ENCODE measurements at regions not wholly inside any gene's neighbourhood (a gene's known extent, or its start where the extent isn't known, plus 50 kb on each side); places are given as distances from the start of the nearest gene placed in this dataset.

DNA sequence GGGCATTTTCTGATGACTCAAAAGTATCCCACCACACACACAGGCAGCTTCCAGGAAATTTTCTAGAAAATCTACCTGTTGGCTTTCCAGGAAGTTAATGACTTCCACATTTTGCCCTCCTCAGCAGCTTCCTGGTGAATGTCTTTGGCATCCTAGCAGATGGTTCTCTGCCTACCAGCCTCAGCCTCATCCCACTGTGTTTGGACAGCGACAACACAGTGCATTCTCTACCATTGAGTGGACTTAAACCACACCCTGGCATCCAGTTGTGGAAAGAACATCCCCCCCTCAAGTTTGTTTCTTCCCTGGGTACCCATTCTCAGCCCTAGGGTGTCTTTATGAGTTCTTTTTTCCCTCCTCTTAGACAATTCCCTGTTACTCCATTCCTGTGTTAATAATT, 50.8 kb upstream of the GADL1 start:
- Histone ChIP-seq H3K4me1 (ENCODE audit: control insufficient read depth, insufficient read depth, low read length) (no peaks in the 10 kb centered on the region), H3K27me3 (ENCODE audit: control insufficient read depth, insufficient read depth, low read length) (peaks cover 2% of the 10 kb centered on the region), H3K36me3 (ENCODE audit: control insufficient read depth, insufficient read depth, low read length) (no peaks in the 10 kb centered on the region), H3K9me3 (replicated peaks; ENCODE audit: control insufficient read depth, low read depth, low read length) (no peaks in the 10 kb centered on the region), H3K4me3 (ENCODE audit: low read length) (no peak overlapping the region), H3K27ac (ENCODE audit: low read length) (no peak overlapping the region)
- no peak for DNase-seq
- WGBS (ENCODE audit: insufficient coverage): 83% methylated on average over 1 of the region's 1 CpG

DNA sequence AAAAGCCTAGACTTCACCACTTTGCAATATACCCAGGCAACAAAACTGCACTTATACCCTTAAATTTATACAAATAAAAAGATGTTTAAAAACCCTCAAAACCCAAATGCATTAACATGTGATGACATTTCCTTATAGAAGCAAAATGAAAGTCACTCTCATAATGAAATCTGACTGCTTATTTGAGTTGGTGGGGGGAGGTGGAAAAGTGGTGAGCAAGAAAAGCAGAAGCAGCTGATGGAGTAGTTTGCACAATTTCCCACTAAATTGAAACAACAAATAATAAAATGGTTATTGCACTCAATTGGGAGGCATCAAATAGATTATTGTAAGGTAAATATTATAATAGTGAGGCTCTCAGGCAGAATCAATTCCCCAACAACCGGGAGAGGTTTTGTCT, 54.0 kb upstream of the GADL1 start:
- WGBS (ENCODE audit: insufficient coverage): no CpG with 5 or more reads among the region's 1 CpG
- no peak overlapping the region for H3K27ac ChIP-seq (ENCODE audit: low read length)
- DNase-seq: no peak
- no peaks in the 10 kb centered on the region for H3K27me3 ChIP-seq (ENCODE audit: control insufficient read depth, insufficient read depth, low read length)
- no peaks in the 10 kb centered on the region for H3K9me3 ChIP-seq (replicated peaks; ENCODE audit: control insufficient read depth, low read depth, low read length)
- no peaks in the 10 kb centered on the region for H3K36me3 ChIP-seq (ENCODE audit: control insufficient read depth, insufficient read depth, low read length)
- no peaks in the 10 kb centered on the region for H3K4me1 ChIP-seq (ENCODE audit: control insufficient read depth, insufficient read depth, low read length)
- no peak overlapping the region for H3K4me3 ChIP-seq (ENCODE audit: low read length)

DNA sequence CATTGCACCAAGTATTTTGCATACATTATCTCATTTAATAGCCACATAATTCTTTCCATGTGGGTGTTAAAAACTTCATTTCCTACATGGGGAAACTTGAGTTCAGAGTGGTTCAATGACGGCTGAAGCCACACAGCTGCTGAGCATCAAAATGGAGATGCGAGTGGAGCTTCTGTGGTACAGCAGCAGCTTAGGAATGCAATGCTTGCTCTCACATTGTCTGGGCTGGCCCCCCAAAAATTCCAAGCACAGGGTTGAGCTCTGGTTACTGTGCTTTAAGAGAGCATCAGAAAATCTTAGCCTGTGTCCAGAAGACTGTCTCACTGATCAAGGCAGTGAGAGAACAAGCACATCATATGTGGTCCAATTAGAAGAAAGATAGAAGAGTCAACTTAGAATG, 57.4 kb upstream of the GADL1 start:
- 63% methylated on average over 2 of the region's 2 CpGs for WGBS (ENCODE audit: insufficient coverage)
- no peak overlapping the region for H3K27ac ChIP-seq (ENCODE audit: low read length)
- H3K27me3 ChIP-seq (ENCODE audit: control insufficient read depth, insufficient read depth, low read length): no peaks in the 10 kb centered on the region
- no peak overlapping the region for H3K4me3 ChIP-seq (ENCODE audit: low read length)
- H3K36me3 ChIP-seq (ENCODE audit: control insufficient read depth, insufficient read depth, low read length): no peaks in the 10 kb centered on the region
- DNase-seq: no peak
- H3K9me3 ChIP-seq (replicated peaks; ENCODE audit: control insufficient read depth, low read depth, low read length): no peaks in the 10 kb centered on the region
- no peaks in the 10 kb centered on the region for H3K4me1 ChIP-seq (ENCODE audit: control insufficient read depth, insufficient read depth, low read length)

- H3K4me1 ChIP-seq (ENCODE audit: control insufficient read depth, insufficient read depth, low read length): no peaks in the 10 kb centered on the region
- no peaks in the 10 kb centered on the region for H3K9me3 ChIP-seq (replicated peaks; ENCODE audit: control insufficient read depth, low read depth, low read length)
- H3K27me3 ChIP-seq (ENCODE audit: control insufficient read depth, insufficient read depth, low read length): no peaks in the 10 kb centered on the region
- H3K4me3 ChIP-seq (ENCODE audit: low read length): no peak overlapping the region
- no CpG with 5 or more reads among the region's 3 CpGs for WGBS (ENCODE audit: insufficient coverage)
- no peak for DNase-seq
- no peaks in the 10 kb centered on the region for H3K36me3 ChIP-seq (ENCODE audit: control insufficient read depth, insufficient read depth, low read length)
- no peak overlapping the region for H3K27ac ChIP-seq (ENCODE audit: low read length)
Observed at GRCh38 chr3:30952786-30953185, 58.3 kb upstream of the GADL1 start.

DNA sequence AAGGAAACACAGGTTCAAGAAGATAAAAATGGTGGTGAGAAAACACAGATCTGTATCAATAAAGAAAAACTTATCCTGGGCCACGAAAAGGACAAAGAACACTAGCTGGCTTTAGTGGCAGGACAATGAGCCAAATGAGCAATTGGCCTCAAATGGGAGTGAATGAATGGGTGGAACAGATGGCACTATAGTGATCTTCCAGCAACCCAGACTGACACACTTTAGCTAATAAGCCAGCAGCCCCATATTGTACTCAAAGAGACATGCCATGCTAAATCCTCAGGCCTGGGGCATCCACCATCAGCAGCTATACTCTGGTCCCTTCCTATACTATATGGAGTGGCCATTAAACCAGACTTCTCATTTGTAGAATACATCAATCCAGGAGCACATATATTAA, 60.0 kb upstream of the GADL1 start:
- DNase-seq: no peak
- WGBS (ENCODE audit: insufficient coverage): no CpG with 5 or more reads among the region's 1 CpG
- Histone ChIP-seq H3K4me1 (ENCODE audit: control insufficient read depth, insufficient read depth, low read length) (no peaks in the 10 kb centered on the region), H3K4me3 (ENCODE audit: low read length) (no peak overlapping the region), H3K36me3 (ENCODE audit: control insufficient read depth, insufficient read depth, low read length) (no peaks in the 10 kb centered on the region), H3K27me3 (ENCODE audit: control insufficient read depth, insufficient read depth, low read length) (no peaks in the 10 kb centered on the region), H3K9me3 (replicated peaks; ENCODE audit: control insufficient read depth, low read depth, low read length) (peaks cover 9% of the 10 kb centered on the region), H3K27ac (ENCODE audit: low read length) (no peak overlapping the region)

DNA sequence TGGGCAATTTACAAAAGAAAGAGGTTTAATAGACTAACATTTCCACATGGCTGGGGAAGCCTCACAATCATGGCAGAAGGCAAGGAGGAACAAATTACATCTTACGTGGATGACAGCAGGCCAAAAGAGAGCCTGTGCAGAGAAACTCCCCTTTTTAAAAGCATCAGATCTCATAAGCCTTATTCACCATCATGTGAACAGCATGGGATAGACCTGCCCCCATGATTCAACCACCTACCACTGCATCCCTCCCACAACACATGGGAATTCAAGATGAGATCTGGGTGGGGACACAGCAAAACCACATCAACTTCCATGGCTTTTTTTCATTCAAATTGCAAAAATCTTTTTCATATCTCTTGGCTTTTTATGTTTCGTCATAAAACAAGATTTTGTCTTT, 67.6 kb upstream of the GADL1 start:
- no peaks in the 10 kb centered on the region for H3K4me1 ChIP-seq (ENCODE audit: control insufficient read depth, insufficient read depth, low read length)
- no peak overlapping the region for H3K4me3 ChIP-seq (ENCODE audit: low read length)
- DNase-seq: no peak
- H3K27me3 ChIP-seq (ENCODE audit: control insufficient read depth, insufficient read depth, low read length): no peaks in the 10 kb centered on the region
- H3K36me3 ChIP-seq (ENCODE audit: control insufficient read depth, insufficient read depth, low read length): no peaks in the 10 kb centered on the region
- 100% methylated on average over 1 of the region's 2 CpGs for WGBS (ENCODE audit: insufficient coverage)
- H3K27ac ChIP-seq (ENCODE audit: low read length): no peak overlapping the region
- H3K9me3 ChIP-seq (replicated peaks; ENCODE audit: control insufficient read depth, low read depth, low read length): peaks cover 9% of the 10 kb centered on the region

- no CpG with 5 or more reads among the region's 4 CpGs for WGBS (ENCODE audit: insufficient coverage)
- DNase-seq: no peak
- H3K4me3 ChIP-seq (ENCODE audit: low read length): no peak overlapping the region
- H3K4me1 ChIP-seq (ENCODE audit: control insufficient read depth, insufficient read depth, low read length): no peaks in the 10 kb centered on the region
- no peak overlapping the region for H3K27ac ChIP-seq (ENCODE audit: low read length)
- no peaks in the 10 kb centered on the region for H3K36me3 ChIP-seq (ENCODE audit: control insufficient read depth, insufficient read depth, low read length)
- H3K9me3 ChIP-seq (replicated peaks; ENCODE audit: control insufficient read depth, low read depth, low read length): peaks cover 9% of the 10 kb centered on the region
- H3K27me3 ChIP-seq (ENCODE audit: control insufficient read depth, insufficient read depth, low read length): no peaks in the 10 kb centered on the region
Observed at GRCh38 chr3:30962493-30962892, 68.0 kb upstream of the GADL1 start.

DNA sequence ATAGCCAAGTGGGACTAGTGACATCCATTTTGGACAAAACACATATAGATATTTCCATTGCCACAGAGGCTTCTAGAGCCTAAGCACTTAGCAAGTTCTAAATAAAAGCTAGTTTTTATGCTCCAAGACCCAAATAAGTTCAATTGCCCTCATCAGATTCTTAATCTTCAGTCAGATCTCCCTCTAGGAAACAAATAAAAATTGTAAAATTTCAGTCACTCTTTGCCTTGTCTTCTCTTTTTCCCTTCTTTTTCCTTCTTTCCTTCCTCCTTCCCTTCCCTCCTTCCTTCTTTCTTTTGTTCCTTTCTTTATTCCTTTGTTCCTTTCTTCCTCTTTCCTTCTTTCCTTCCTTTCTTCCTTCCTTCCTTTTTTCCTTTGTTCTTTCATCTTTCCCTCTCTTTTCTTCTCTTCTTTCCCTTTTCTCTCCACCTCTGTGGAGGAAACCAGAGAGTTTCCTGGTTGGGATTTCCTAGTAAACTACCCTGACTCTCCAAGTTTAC, 68.8 kb upstream of the GADL1 start:
- no peaks in the 10 kb centered on the region for H3K36me3 ChIP-seq (ENCODE audit: control insufficient read depth, insufficient read depth, low read length)
- peaks cover 7% of the 10 kb centered on the region for H3K9me3 ChIP-seq (replicated peaks; ENCODE audit: control insufficient read depth, low read depth, low read length)
- no peak overlapping the region for H3K27ac ChIP-seq (ENCODE audit: low read length)
- no peaks in the 10 kb centered on the region for H3K27me3 ChIP-seq (ENCODE audit: control insufficient read depth, insufficient read depth, low read length)
- no peak overlapping the region for H3K4me3 ChIP-seq (ENCODE audit: low read length)
- no peaks in the 10 kb centered on the region for H3K4me1 ChIP-seq (ENCODE audit: control insufficient read depth, insufficient read depth, low read length)
- no peak for DNase-seq

DNA sequence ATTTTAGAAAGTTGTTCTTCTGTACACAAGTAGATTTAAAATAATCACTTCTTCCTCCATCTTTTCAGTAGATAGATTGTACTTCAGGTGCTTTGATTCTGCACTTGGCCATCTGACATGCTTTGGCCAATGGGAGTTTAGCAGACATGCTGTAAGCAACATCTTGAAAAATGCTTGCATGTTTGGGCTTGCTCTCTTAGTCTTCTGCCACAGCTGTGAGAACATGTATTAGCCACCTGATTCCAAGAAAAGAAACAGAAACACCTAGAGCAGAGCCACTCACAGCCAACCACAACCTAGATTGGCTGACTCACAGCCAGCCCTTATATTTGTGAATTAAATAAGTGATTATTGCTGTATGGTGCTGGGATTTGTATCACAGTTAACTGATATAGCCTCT, 70.2 kb upstream of the GADL1 start:
- Histone ChIP-seq H3K36me3 (ENCODE audit: control insufficient read depth, insufficient read depth, low read length) (no peaks in the 10 kb centered on the region), H3K9me3 (replicated peaks; ENCODE audit: control insufficient read depth, low read depth, low read length) (no peaks in the 10 kb centered on the region), H3K4me3 (ENCODE audit: low read length) (no peak overlapping the region), H3K27ac (ENCODE audit: low read length) (no peak overlapping the region), H3K4me1 (ENCODE audit: control insufficient read depth, insufficient read depth, low read length) (no peaks in the 10 kb centered on the region), H3K27me3 (ENCODE audit: control insufficient read depth, insufficient read depth, low read length) (no peaks in the 10 kb centered on the region)
- no peak for DNase-seq

DNA sequence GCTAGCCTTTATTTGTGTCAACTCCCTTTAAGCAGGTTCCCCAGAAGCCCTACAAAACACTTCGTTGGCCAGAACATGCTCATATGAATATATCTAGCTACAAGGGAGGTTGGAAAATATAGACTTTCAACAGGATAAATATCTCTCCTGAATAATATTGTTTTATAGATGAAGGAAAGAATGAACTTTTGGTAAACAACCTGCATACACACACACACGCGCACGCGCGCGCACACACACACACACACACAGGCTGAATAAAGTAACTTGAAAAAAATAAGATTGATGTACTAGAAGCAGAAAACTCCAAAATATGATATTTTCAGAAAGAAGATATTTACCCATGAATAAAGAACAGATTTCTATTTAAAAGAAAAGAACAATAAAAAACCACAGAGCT, 72.4 kb upstream of the GADL1 start:
- Histone ChIP-seq H3K4me3 (ENCODE audit: low read length) (no peak overlapping the region), H3K36me3 (ENCODE audit: control insufficient read depth, insufficient read depth, low read length) (no peaks in the 10 kb centered on the region), H3K27ac (ENCODE audit: low read length) (no peak overlapping the region), H3K4me1 (ENCODE audit: control insufficient read depth, insufficient read depth, low read length) (no peaks in the 10 kb centered on the region), H3K9me3 (replicated peaks; ENCODE audit: control insufficient read depth, low read depth, low read length) (no peaks in the 10 kb centered on the region), H3K27me3 (ENCODE audit: control insufficient read depth, insufficient read depth, low read length) (no peaks in the 10 kb centered on the region)
- no CpG with 5 or more reads among the region's 7 CpGs for WGBS (ENCODE audit: insufficient coverage)
- DNase-seq: no peak

DNA sequence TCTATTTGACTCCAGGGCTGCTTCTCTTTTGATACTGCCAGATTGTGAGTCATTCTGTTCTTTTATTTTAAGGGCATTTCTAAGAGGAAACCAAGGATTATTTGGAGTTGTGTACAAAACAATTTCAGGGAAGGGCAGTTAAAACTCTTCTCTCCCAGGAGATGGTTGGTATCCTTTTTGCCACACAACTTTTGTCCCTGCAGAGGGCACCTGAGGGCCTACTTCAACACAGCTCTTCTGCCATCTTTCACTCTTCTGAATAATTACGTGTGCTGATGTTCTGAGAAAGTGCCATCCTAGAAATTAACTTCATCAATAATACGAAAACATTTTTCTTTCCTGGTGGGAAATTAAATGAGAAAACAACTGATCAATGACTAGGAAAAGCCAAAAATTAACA, 75.7 kb upstream of the GADL1 start:
- Histone ChIP-seq H3K9me3 (replicated peaks; ENCODE audit: control insufficient read depth, low read depth, low read length) (no peaks in the 10 kb centered on the region), H3K4me1 (ENCODE audit: control insufficient read depth, insufficient read depth, low read length) (no peaks in the 10 kb centered on the region), H3K36me3 (ENCODE audit: control insufficient read depth, insufficient read depth, low read length) (no peaks in the 10 kb centered on the region), H3K27ac (ENCODE audit: low read length) (no peak overlapping the region), H3K27me3 (ENCODE audit: control insufficient read depth, insufficient read depth, low read length) (no peaks in the 10 kb centered on the region), H3K4me3 (ENCODE audit: low read length) (no peak overlapping the region)
- WGBS (ENCODE audit: insufficient coverage): no CpG with 5 or more reads among the region's 2 CpGs
- no peak for DNase-seq

Measured in muscle of leg (tissue), 3 donors.